GM18873 (cell line): ENCODE measurements at regions not wholly inside any gene's neighbourhood (a gene's known extent, or its start where the extent isn't known, plus 50 kb on each side); places are given as distances from the start of the nearest gene placed in this dataset.

ENCODE experiments used
- ATAC-seq: cut with Tn5 transposase; IDR thresholded peaks from one replicate; pipeline ENCODE4 v1.9.1; 2021; ENCODE audit warnings: mild to moderate bottlenecking, moderate library complexity, moderate number of reproducible peaks; ENCODE audit not compliant: unreplicated experiment, low FRiP score

DNA sequence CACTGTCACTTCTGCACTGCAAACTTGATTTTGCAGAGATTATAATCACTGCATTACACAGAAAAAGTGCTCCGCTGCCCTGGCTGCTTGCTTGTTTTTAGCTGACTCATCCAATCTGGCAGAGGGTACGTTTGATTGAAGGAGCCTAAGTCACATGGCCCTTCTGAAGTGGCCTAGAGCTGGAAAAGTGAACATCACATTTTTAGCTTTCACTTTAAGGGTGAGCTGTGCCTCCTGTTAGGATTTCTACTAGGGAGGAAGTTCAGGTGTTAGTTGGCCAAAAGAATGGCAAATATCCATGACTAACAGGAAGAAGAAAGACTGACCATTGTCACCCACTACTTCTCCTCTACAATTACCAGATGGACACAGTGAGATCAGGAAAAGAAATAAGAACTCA, 889.1 kb upstream of the MAP3K7 start:
- peak; percentile 53 for ATAC-seq

DNA sequence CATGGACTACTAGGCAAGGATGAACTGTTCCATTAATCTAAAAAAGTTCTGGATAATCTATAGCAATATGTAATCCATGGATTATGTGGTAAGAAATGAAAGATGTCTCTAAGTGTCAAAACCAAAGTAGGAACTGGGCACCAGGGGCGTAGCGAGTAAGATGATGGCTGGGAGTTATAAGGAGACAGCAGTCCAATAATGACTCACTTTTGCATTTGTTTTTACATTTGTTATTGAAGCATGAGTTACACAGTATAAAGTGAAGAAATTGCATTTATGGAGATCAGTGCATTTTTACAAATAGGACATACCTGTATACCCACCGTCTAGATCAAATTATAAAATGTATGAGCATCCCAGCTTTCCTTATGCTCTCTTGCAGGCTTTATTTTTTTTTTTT, 878.5 kb upstream of the MAP3K7 start:
- no peak for ATAC-seq

DNA sequence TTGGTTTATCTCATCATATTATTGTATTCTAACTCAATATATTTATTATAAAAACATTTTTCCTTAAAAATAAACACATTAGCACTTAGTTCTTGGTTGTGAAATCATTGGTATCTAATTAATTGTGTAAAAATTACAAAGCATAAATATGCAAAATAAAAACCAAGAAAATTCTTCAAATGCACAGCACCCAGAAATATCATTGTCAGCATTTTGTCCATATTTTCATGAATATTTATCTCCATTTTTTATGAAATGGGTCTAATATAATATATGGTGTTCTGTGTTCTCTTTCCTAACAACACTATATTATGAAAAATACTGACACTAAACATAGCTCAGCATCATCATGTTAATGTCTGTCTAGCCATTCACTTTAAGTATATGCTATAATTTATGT, 877.8 kb upstream of the MAP3K7 start:
- ATAC-seq: no peak

DNA sequence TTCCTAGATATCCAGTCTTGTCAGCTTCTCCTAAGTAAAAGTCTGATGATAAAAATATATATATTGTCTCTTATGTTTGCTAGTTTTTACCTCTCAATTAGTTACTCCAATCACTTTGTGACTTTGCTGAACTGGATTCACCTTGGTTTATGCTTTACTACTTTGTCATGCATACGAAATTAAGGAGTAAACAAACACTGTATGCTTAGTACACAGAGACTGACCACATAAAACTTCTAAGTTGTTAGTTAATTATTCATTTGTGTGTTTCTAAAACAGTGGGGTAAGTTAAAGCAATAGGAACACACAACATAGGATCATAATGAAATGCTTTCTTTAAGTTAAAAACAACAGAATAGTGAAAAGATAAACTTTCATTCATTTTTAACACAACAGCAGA, 877.3 kb upstream of the MAP3K7 start:
- no peak for ATAC-seq

DNA sequence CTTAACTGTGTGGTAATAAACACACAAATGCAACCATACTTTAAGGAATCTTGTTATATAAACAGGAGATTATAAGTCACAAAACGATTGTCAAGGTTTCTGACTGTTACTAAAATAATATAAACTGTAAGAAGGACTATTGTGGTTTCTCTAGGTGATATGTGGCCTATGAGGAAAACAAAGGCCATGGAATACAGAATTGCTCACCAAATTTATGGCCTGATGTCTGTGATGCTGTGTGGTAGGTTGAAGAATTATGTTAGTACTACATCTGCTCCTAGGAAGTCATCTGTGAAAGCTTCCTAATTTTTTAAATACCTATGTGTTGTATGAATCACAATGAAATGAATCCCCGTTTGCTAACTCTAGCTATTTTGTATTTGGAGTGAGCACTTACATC, 875.4 kb upstream of the MAP3K7 start:
- no peak for ATAC-seq

DNA sequence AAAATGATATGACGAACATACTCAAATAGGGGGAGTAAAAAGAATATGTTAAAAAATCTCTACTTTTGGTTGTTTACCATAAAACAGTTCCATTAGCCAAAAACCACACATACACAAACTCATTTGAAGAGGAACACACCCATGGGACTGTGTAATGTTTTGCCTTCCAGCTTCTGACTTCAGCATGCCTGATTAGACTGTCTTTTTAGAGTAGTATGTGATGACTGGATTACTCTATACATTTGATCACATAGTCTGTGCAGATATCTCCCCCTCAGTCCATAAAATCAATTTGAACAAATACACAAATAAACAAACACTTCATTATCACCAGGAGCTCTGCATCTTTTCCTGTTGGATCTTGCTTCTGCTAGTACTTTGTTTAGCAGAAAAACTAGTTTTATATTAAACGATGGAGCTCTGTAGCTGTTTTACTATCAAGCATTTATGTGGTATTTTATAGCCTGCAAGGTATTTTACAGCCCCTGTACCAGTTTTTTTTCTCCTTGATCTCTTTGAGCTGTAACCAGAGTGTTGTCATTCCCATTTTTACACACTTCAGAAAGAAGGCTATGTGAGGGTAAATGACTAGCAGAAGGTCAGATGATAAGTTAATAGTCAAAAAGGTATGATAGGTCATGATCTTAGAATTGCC, 866.5 kb upstream of the MAP3K7 start:
- no peak for ATAC-seq

DNA sequence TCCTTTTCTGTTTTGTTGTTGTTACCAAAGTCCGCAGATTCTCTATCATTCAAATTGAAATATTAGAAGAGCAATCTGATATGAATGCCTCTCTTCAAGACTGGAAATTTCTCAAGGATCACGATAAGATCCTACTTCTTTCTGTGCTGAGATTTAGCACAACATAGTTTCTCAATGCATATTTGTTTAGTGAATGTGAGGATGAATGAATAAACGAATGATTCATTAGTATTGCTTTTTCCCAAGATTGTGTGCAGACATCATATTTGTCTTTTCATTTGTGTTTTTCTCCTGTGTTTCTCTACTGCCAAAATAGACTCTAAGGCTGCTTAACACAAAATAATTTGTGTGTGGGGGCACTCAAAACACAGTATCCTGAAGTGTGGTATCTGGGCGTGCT, 862.7 kb upstream of the MAP3K7 start:
- ATAC-seq: no peak

DNA sequence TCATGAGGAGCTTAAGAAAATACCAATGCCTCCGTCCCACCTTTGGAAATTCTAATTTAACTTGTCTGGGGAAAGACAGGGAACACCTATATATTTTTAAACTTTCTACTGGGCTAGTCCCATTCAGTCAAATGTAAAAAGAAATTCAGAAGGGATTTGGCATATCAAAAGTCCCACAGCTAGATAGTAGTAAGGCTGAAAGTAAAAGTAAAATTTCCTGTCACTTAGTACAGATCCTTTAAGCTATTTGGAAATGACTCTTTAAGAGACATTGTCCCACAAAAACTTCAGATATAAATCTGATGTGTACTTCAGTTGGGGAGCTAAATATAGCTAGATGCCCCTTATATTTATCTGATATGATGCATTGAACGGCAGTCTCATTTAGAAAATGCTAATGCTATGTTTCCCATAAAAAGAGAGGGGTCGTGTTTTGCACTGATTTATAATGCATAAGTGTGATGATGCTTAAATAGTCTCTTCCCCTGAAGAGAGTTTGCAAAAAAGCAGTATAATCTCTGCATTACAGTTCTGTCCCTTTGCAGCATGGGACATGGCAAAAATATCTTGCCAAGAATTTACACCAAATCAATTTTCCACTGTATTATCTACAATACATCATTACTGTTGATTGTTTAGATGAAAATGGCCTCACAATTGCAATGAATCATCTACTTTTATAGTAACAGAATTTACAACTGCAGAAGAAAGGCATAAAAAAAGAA, 860.8 kb upstream of the MAP3K7 start:
- no peak for ATAC-seq

DNA sequence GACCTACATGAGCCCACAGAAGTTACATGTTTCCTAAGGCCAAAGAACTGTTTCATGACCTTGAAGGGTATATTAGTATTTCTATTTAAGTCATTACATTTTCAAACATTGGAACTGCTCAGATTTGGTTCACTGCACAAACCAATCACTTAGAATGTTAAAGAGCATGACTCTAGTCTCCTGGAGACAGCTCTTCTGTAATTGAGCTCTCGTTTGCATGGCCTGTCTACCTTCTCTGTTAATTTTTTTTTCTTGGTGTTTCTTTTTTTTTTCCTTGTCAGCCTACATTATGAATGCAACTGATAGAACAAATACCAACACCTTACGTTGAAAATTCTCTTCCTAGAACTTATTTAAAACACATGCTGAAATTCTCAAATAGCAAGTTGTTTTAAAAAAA, 860.2 kb upstream of the MAP3K7 start:
- no peak for ATAC-seq

DNA sequence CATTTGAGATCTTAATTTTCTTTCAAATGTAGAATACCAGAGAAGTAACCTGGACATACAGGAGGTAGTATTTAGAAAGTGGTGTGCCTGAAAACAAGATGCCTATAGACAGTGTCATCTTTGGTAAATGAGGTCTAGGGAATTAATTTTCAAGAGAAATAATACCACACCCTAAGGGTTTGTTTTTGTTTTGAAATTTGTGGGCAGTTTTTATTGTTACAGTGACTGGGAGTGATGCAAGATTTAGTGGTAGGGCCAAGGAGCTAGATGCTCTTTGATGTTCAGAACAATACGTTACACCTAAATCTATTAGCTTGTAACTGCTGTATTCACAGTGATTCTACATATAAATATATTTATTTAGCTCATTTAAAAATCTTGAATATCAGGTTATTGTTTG, 856.5 kb upstream of the MAP3K7 start:
- no peak for ATAC-seq

DNA sequence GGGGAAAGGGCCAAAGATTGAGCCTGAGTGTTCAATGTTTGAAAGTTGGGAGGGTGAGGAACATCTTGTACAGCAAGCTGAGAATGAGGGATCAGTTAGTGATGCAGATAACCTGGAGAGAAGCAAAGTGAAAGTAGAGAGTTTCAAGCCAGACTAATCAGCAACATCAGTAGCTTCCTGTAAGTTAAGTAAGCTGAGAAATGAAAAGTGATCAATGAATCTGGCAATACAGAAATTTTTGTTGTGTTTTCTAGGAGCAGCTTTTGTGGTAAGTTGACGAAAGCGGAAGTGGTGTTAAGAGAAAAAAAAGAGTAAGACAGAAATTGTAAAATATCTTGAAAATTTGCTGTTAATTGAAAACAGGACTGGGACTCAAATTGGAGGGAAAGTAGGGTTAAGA, 855.5 kb upstream of the MAP3K7 start:
- no peak for ATAC-seq

DNA sequence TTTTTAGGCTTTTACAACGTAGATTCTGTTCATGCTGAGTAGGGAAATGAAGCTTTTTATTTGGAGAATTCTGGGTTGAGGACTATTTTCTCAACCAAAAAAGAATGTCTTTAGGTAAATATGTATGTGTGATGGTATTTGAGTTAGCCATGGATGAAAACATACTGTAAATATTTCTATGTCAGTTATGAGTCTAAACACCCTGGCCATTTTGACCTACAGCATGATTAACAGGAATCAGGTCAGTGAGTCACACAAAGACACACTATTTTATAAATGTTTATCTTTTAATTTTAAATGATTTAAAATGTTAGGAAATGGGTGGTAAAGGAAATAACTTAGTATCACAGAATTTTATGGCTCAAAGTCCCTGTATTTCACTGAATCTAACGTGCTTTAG, 851.7 kb upstream of the MAP3K7 start:
- no peak for ATAC-seq

DNA sequence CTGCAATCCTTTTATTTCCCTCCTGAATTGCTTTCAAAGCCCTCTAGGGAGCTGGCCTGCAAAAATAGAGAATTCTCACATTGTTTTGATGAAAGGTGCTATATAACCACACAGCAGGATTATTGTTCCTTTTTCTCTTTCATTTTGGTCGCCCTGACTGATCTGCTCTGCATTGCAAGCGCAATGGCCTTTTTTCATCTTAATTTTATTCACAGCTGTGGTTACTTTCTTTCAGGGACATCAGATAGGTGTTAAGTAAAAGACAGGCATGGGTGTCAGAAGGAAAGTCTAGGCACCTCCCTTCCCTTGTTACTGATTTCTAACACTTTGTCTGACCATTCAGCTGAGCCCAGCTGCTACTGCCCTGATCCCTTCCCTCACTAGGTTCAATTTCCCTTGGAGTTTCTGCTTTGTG, 850.5 kb upstream of the MAP3K7 start:
- no peak for ATAC-seq

DNA sequence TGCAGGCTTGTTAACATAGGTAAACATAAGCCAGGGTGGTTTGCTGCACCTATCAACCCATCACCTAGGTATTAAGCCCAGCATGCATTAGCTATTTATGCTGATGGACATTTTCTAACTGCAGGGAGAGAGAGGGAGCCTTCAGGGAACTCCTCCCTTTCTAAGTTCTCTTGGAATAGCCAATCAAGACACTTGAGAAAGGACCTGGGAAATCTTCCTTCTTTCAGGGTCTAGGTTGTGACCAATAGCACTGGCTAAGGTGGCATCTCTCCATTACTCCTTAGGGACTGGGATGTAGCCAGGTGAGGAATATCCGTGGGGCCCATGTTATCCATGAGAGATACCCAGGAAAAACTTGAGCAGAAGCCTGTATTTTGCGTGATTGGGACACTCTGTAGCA, 849.6 kb upstream of the MAP3K7 start:
- ATAC-seq: no peak

DNA sequence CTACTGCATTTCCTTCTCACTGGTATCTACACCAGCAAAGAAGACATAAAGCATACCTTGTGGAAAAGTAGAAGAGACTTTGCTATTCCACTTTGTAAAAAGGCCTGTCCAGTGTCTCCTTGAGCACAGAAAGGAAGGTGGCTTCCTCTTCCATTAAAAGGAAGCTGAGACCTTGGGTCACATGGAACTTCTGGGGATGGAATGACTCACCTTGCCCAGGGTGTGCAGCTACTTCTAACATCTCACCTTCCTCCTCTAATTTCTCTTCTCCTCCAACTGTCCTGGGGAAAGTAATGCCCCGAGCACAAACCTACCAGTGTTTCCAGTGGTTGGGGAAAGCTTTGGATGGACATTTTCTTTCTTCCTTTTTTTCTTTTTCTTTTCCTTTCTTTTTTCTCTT, 848.8 kb upstream of the MAP3K7 start:
- no peak for ATAC-seq

DNA sequence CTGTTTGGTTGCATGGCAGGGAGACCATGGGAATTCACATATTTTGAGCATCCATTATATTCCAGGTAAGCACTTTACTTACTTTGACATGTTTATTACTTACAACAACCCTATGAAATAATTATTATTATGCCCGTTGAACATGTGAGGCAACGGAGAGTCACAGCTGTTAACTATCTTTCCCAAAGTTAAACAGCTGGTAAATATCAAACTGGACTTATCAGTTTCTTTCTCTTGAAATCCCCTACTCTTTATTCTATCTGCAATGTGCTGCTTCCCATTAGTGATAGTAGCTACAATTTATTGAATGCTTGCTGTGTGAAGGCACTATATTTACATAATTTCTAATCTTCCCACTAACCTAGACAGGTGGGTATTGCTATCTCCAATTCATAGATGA, 847.7 kb upstream of the MAP3K7 start:
- ATAC-seq: no peak

DNA sequence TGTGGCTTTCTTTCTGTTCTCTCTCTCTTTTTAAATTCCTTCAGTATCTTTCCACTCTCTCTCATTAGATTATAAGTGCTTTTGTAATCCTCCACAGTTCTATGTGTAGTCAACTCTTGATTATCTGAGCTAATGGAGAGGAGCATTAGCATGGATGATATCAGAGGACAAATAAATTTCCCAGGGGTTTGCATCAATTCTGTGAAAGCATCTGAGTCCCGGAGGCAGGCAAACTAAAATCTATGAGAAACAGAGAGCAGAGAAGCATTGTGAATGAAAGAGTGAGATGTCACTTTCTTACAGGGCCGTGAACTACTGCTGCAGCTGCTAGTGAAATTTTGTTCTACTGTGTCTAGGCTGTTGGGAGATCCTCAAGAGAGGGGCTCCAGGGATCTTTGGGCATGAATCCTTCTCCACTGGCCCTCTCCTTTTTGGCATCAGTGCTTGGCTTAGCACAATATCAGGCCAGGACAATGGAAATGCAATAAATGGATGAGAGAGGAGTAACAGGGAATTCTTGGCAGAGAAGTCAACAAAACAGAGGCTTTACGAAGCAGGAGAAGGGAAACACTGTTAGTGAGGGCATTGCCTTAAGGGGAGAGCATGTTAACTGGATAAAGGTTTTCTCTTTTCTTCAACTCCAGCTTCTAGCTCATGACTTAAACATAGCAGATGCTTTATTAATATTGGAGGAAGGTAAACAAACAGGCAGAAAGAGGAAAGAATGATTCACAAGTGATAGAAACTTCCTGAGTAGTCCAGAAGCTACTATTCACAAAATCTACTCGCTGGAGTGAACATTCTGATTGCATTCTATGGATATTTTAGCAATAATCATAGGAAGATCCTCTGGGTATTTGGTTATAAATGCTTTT, 847.0 kb upstream of the MAP3K7 start:
- ATAC-seq: no peak

DNA sequence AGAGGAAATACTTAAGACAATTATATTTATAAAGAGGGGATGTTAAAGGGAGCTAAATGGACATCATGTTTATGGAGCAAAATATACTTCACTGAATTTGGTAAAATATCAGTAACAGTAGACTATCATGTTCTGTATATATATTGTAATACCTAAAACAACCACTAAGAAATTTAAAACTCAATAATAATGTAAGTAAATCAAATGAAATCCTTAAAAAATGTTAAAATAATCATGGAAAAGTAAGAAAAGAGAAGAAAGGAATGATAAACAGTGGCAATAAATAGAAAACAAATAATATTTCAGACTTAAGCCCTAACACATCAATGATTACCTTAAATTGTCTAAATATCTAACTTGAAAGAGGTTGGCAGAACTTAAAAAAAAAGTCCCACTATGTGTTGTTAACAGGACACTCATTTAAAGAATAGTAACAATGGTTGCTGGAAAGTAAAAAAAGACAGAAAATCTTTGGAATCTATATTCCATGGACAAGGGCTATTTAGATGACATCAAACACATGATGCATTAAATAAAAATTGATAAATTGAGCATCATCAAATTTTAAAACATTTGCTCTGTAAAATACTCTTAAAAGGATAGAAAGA, 842.2 kb upstream of the MAP3K7 start:
- ATAC-seq: no peak

DNA sequence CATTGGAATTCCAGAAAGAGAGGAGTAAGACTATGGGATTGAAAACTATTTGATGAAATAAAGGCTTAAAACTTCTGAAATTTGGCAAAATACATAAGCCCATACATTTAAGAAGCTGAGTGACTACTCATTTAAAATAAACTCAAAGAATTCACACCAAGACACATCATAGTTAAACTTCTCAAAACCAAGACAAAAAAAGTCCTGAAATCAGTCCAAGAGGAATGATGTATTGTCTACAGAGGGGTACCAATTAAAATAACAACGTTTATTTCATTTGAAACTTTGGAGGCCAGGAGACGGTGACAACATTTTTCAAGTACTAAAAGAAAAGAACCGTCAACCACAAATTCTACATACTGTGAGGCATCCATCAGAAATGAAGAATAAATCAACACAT, 841.4 kb upstream of the MAP3K7 start:
- no peak for ATAC-seq

DNA sequence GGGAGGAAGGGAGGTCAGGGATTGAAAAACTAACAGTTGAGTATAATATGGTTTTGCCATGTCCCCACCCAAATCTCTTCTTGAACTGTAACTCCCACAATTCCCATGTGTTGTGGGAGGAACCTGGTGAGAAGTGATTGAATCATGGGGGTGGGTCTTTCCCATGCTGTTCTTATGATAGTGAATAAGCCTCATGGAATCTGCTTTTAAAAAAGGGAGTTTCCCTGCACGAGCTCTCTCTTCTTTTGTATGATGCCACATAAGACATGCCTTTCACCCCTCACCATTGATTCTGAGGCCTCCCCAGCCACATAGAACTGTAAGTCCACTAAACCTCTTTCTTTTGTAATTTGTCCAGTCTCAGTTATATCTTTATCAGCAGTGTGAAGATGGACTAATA, 833.4 kb upstream of the MAP3K7 start:
- no peak for ATAC-seq

DNA sequence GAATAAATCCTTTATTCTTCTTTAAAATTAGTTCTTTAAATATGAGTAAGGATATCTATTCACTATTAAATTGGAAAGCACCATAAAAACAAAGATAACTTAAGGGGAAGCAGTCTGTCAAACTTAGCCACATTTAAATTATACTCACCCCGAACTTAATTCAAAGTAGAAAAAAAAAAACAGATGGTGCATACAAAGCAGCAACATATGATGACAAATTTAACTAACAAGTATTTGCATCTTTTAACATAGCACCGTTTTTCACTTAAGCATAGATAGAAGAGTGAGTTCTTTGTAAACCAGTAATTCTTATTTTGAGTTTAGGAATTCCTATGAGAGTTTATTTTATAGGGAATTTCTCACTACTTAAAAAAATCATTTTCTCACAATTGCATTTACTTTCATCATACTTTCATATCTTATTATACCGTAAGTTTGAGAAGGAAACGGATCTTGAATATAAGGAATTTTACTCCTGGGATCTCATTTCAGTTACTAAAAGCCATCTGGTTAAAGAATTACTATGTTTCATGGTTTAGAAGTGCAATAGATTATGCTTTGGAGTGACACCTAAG, 828.2 kb upstream of the MAP3K7 start:
- ATAC-seq: no peak
